ENCODE measurements at regions not wholly inside any gene's neighbourhood (a gene's known extent, or its start where the extent isn't known, plus 50 kb on each side); places are given as distances from the start of the nearest gene placed in this dataset.

DNA sequence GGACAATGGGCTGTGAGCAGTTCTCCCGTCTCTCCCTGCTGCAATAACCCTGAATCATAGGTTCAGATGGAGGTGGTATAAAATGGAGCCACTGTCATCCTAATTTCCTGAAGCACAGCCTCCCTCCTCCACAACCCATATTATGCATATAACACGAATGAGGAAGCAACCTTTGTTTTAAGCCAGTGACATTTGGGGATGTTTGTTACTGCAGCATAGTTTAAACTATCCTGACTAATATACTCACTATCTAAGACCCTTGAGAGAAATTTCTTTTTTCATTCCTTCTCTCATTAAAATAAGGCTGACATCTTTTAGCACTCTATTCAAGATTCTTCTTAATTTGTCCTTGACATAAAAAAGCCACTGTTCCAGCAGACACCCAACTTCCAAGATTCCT, 413.4 kb downstream of the SOX9 start:
- DNase-seq, result no peak

DNA sequence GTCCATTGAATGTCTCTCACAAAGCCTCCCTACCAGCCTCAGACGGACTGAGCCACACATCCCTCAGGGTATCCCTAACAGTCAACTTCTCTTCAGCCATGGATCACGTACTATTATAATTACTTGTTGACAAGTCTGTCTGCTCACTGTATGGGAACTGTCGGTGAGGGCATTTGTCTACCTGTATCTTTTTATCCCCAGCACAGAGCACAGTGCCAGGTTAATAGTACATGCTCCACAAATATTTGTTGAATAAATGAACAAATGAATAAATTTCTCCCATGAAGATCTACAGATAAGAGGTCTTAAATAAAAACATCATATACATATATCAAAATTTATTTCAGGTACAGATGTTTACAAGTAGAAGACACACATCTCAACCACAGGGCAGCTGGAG, 414.0 kb downstream of the SOX9 start:
- DNase-seq, result no peak

DNA sequence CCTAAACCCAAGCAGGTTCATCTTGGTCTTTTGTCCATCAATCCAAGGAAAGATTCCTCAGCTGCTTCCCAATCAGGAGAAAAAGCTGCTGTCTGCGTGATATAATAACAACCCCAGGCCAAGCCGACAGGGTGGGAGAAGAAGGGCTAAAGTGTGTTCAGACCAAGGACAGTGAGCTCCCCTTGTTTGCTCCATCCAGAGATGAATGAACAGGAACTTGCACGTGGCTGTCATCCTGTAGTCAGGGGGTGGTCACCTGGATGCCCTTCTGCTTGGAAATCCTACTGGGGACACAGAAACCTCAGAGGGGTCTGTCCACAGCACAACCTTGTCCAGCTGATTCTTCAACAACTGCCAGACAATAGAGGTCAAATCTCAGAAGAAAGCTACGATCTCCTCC, 414.5 kb downstream of the SOX9 start:
- no peak for DNase-seq

DNA sequence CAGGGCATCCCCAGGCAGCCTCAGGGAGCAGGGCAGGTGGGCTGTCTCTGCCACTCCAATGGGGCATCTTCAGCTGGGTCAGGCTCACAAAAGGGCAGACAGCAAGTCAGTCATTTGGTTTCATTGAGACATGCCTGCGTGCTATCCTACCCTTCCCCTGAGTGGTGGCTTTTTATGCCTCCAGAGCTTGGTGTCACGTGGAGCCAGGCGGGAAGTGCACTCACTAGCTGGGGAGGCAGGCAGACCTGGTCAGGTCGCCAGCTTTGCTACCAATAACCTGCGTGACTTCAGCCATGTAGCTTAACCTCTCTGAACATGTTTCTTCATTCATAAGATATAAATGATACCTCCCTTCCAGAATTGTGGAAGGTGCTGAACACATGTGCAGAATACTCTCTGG, 415.0 kb downstream of the SOX9 start:
- no peak for DNase-seq

DNA sequence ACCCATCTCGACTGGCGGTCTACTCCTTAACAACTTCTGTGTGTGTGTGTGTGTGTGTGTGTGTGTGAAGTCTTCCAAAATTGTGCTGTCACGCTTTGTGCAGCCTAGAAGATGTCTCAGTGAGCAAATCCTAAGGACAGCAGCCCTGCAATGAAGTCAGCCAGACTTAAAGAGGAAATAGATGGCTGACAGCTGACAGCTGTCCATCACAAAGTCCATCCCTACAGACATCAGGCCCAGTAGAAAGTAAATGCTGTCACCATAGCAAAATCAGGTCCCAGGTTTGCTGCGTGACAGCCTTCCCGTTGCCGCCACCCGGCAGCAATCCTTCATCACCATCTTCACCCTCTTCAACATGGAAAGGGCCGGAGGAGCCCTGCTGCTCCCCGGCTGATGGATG, 416.0 kb downstream of the SOX9 start:
- DNase-seq, result no peak

DNA sequence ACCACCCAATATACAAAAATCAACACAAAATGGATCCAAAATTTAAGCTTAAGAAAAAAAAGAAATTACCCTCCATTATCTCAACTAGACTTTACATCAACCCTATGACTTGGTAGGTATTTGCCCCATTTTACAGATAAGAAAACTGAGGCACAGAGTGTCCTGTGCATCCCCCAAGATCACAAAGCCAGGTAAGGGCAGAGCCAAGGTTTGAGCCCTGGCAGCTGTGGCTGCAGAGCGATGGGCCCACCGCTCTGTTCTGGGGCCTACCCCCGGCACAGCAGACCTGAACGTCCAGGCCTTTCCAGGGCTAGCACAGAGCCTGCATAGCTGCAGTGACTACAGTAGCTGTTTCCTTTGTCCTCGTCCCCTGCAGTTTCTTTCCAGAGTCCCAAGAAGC, 417.6 kb downstream of the SOX9 start:
- DNase-seq, result no peak

DNA sequence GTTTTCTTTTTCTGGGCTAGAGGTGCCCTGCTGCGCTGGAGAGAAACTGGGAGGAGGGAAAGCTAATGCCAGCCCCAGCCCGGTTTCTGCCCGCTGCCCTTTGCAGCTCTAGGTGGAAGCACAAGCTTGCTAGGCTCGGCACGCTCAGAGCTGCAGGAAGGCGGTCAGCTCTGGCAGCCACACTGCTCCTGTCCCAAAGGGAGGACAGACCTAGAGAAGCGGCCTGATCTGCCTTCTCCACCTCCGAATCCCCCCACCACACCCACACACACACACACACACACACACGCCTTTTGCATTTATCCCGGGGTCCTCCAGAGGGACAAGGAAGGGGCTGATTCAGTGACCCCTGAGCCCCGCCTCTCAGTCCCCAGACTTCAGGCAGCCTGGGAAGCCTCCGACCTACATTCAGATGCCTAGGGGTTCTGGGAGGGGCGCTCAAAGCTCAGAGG, 418.1 kb downstream of the SOX9 start:
- no peak for DNase-seq

DNA sequence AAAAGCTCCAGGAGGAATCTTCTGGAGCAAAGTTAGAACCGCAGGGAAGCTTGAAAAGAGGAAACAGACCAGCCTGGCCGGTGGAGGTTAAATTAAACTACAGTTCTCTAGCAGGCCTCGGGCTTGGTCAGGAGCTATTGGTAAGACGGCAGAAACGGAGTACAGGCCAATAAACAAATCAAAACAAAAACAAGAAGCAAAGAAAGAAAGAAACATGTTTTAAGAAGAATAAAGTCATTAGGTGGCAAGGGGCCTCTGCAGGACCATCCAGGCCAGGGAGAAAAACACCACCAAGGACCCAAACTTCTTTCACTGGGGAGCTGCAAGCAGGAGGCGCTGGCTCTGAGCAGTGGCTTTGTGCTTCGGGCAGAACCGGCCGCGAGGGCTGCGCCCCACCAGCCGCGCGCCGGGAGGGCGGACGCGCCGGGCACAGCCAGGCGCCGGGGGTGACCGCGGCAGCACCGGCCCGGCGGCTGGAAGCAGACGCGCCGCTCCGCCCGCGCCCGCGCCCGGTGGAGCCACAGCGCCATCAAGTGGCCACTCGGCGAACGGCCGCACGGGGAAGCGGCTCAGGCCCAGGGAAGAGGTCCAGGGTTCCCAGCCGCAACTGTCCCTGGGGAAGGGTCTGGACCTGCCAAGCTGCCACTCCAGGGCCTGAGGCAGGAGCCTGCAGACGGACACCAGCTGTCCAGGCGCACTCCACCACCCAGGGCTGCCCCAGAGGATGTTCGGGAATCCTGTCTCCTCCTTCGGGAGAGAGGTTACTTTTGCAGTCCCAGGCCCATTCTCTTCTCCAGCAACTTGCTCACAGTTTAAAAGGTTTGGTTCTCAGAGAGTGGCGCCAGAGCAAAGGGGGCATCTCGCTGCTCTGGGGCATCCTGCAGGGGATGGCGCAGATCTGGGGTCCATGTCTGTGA, 419.4 kb downstream of the SOX9 start:
- DNase-seq, result peak; percentile 62

DNA sequence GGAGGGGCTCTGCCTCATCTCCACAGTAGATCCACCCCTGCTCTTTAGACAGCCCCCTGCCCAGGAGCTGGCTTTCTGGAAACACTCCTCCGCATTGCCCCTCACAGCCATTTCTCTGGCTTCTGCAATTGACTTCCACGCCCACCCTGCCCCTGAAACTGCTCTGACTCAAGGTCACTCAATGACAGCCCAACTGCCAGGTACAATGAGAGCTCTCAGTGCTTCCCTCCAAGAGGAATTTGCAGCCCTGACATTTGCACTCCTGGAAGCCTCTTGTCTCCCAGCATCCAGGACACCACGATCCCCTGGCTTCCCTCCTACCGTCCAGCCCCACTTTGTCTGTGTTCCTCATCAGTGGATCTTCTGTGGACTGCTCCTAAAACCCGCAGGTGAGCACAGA, 421.5 kb downstream of the SOX9 start:
- no peak for DNase-seq

DNA sequence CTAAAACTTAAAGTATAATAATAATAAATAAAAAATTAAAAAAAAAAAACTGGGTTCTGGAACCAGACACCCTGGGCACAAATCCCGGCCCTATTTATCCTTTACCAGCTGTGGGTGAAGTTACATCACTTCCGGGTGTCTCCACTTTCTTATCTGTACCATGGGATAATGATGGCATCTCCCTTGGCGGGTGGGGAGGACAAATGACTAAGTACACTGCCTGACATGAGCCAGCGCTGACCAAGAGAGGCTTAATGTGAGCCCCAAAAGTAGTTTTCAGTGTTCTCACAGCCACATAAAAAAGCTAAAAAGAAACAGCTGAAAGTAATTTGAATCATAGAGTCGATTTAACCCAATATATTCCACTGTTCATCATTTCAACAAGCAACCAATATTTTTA, 424.9 kb downstream of the SOX9 start:
- peak; percentile 28 for DNase-seq

DNA sequence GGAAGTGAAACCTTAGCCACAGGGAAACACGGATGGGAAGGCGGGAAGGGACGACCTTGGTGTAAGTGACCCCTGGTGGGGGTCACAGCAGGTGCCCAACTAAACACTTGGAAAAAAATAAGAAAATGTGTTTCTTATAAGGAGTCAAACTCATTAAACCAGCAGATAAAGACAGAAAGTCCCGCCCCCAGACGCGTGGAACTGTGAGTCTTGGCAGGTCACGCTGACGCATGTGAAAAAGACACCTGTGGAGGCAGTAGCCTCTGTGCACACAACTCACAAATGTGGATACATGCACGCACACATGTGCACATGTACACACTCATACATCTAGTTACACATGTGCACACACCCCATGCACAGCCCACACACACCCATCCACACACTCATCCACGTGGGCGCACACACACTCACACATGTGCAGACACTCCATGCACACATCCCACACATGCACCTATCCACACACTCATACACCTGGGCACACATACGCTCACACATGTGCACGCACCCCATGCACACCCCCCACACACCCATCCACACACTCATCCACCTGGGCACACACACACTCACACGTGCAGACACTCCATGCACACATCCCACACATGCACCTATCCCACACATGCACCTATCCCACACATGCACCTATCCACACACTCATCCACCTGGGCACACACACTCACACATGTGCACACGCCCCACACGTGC, 432.4 kb downstream of the SOX9 start:
- DNase-seq, result no peak

DNA sequence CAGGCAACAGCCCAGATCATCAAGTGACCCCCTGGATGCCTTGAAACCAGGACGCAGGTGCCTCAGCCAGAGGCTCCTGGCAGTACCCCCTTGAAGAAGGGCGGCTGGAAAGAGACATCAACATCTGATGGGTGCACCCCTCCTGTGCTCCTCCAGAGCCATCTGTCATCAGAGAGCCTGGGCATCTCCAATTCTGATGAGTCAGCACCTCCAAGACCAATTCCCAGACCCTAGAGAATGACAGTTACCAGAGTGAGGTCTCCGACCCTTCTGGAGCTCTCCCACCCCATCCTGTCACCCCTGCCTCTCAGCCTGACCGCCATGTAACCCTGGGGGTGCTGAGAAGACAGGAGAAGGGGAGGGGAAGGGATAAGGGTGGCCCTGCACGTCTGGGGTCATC, 433.7 kb downstream of the SOX9 start:
- DNase-seq, result no peak

DNA sequence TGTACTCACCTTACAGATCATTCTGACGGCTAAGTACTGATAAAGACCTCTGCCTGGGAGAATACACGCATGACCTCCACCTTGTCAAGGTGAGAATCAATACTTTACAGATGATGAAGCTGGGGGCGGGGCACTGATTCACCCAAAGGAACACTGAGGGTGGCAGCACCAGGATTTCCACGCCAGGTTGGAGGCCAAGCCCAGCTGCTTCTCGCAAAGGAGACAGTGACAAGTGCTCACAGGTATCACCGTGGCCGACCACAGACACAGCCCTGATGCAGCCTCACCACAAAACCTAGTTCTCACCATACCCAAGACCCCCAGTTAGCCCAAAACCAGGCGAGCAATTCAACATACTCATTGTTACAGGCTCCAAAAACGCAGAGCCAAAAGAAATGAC, 434.2 kb downstream of the SOX9 start:
- no peak for DNase-seq

DNA sequence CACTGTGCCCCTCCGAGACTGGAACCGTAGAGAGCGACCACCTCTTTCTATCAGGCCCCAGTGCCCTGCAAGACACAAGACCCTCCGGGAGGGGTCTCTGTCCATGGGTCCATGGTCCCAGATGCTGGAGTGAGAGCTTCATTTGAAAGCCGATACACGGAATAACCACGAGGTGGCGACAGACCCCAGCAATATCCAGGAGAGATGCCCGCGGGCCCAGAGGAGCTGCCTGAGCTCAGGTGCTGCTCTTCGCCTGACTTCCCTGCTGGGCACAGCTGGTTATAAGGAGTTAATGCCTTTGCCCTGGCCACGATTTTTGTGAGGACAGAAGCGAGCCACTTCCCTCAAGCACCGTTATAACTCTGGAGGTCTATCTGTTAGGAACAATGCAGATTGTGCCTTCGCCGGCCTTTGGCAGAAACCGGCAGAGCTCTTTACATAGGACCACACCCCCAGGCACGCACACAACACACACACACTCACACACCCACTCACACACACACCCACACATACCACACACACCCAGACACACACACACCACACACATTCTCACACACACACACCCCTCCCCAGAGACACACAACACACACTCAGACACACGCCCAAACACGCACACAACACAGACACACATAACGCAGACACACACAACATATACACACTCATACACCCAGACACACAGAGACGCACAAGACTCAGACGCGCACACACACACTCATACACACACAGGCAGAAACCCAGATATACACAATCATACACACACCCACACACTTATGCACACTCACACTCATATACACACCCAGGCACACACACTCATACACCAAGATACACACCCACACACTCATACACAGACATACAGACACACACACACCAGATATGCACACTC, 436.4 kb downstream of the SOX9 start:
- peak; percentile 50 for DNase-seq

DNA sequence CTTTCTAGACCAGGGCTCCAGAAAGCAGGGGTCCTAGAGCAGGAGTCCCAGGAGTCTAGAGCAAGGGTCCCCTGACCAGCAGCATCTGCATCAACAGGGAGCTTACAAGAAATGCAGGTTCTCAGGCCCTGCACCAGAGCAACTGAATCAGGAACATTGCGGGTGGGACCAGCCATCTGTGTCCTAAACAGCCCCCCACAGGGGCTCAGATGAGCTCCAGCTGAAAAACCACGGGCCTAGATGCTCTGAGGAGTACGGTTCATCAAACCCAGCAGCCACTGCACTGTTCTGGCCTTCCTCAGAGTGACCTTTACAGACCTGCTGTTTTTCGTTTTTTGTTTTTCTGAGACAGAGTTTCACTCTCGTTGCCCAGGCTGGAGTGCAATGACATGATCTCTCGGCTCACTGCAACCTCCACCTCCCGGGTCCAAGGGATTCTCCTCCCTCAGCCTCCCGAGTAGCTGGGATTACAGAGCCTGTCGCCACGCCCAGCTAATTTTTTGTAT, 438.2 kb downstream of the SOX9 start:
- DNase-seq, result no peak

DNA sequence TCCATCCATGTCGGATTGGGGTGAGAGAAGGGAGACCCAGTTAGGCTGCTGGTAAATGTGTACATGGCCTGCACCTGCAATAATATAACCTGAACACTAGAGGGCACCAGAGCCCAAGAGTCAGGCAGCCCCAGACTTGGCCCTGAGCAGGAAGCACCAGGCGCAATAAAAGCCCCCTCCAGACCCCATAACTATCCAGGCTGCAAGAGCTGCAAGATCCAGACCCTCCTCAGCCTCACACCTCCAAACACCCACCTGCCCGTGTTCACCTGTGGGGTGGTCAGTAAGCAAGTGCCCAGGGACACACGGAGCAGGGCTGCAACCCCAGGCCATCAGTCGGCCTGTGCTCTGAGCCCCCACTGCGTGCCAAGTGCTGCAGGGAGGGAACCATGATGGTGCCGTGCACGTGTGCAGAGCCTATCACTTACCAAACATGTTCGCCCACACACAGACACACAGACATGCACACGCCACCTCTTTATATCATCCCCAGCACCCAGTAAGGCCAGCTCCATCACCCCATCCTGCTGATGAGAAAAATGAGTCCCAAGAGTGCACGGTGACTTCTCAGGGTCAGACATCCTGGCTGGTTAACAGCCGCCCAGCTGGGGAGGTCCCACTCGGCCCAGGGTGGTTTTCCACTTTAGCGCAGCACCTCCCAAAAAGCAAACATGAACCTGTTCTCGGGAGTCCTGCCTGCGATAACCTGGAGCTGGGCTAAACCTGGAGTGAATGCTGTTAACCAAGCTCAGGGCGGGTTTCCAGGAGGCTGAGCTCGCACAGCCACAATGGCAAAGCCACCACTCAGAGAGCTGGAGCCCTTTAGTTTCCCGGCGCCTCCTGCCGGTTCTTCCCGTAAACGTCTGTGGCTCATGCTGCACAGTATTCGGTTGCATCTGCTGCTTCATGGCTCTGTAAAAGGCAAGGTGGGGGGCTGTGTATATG, 439.8 kb downstream of the SOX9 start:
- DNase-seq, result peak; percentile 41

DNA sequence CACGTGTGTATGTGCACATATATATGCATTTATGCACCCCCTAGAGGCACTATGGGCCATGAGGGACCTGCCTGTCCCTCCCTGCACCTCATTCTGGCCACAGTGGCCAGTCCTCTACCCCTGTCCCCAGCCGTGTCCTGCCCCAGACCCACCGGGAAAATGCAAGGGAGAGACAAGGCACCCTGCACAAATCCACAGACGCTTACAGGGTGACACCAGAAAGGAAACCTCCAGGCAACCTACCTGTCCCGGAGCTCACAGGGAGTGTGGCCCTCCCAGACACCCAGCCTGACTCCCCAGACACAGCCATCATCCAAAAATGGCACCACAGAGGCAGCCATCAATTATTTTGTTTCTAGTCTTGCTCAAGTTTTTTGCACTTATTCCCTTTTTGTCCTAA, 440.4 kb downstream of the SOX9 start:
- DNase-seq, result no peak

DNA sequence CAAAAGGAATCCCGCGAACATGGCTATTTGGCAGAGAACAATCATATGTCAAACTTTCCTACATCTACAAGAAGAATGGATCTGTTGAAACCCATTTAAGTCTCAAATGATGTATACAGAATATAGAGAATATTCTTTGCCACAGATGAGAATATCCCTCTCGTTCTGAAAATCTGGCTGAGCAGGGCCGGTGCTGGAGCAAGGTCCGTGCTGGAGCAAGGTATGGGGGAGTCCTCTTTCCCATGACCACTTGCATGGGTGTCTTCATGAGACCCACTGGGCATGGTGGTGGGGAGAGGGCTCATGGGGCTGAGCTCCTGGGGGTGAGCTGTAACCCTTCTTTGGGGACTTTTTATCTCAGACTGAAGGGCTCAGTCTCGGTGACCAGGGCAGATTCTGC, 440.9 kb downstream of the SOX9 start:
- DNase-seq, result no peak

DNA sequence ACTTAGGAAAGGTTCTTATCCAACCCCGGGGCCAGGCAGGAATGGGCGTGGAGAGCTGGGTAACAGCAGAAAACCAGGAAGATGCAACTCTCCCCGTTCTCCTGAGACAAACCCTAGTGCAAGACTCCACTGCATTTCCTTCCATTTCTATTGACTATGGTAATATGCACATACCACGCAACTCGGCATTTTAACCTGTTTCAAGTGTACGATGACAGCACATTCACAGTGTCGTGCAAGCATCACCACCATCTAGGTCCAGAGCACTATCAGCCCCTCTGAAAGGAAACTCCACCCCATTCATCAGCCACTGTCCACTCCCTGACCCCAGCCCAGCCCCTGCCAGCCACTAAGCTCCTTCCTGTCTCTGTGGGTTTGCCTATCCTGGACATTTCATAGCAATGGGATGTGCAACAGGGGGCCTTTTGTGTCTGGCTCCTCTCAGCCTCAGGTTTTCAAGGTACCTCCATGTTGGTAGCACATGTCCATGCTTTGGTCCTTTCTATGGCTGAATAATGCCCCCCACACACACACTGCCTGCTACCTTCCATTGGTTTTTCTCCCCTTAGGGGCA, 441.9 kb downstream of the SOX9 start:
- DNase-seq, result no peak

DNA sequence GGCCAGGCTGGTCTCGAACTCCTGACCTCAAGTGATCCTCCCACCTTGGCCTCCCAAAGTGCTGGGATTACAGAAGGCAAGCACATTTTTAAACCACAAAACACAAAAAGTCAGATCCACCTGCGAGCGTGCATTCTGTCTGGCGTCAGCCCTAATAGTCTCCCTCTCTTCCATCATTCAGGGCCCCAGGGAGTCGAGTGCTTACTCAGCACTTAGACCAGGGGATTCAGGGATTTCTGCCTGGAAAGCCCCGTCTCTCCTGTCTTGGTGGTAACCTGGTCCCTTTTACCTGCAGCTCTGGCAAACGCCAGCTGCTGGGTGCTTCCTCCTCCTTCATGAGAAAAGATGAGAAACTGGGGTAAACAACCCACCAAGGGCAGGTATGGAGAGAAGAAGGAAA, 443.1 kb downstream of the SOX9 start:
- no peak for DNase-seq

DNA sequence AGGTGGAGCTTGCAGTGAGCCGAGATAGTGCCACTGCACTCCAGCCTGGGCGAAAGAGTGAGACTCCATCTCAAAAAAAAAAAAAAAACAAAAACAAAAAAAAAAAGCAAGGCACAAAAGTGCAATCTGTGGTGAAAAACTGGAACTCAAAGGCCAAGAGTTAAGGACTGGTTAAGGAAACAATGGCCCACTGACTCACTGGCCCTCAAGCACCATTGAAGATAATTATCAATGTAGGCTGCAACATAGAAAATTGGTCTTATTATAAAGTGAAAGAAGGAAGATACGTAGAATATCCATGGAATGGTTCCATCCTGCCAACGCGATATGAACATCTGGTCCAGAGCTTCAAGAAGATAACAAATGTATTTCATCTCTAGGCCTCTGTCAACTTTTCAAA, 444.2 kb downstream of the SOX9 start:
- no peak for DNase-seq

DNA sequence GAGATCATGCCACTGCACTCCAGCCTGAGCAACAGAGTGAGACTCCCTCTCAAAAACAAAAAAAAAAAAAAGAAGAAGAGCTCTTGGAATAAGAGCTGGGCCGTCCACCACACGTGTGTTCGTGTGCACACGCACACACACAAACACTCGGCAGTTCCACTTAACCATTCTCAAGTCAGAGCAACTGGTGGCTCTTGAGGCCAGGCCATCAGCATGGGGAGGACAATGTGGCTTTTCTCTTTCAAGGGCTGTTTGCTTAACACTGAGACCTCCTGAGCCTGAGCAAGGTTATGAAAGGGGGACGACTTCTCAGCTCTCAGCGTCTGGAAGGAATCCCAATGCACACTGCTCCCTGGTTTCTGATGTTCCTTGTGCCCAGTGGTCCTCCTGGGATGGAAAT, 444.9 kb downstream of the SOX9 start:
- no peak for DNase-seq

Data from fibroblast of skin of right quadriceps (primary cell).